ENCODE measurements at regions not wholly inside any gene's neighbourhood (a gene's known extent, or its start where the extent isn't known, plus 50 kb on each side); places are given as distances from the start of the nearest gene placed in this dataset.

GRCh38 chr1:195799016-195799415, 809.2 kb downstream of the KCNT2 start:
- no peak for TF ChIP-seq CTCF (IDR thresholded peaks at IDR 0.05; ENCODE audit: borderline replicate concordance, extremely low read depth, low read length, poor library complexity, severe bottlenecking)
- no peak for TF ChIP-seq EZH2 (IDR thresholded peaks at IDR 0.05; ENCODE audit: borderline replicate concordance, low read depth, low read length, severe bottlenecking)
